Endothelial cell of umbilical vein (primary cell): ENCODE measurements at regions not wholly inside any gene's neighbourhood (a gene's known extent, or its start where the extent isn't known, plus 50 kb on each side); places are given as distances from the start of the nearest gene placed in this dataset.

Experiments used
- CTCF ChIP-seq, 2 donors: IDR thresholded peaks; 1 replicate in 1 of 2; 2 replicates in 1 of 2; pipeline ENCODE4 v1.5.1; 2011; ENCODE audit warnings: low read length in 2 of 2, mild to moderate bottlenecking in 2 of 2, moderate library complexity in 2 of 2, control low read depth in 1 of 2, inconsistent platforms in 1 of 2, low read depth in 1 of 2; ENCODE audit not compliant: insufficient read depth in 1 of 2; ENCODE audit errors: extremely low read depth in 1 of 2
- EZH2 ChIP-seq: IDR thresholded peaks from 2 replicates; pipeline ENCODE4 v1.6.1; 2012; ENCODE audit warnings: borderline replicate concordance, low read depth, mild to moderate bottlenecking, moderate library complexity, low read length, inconsistent platforms; ENCODE audit not compliant: severe bottlenecking
- POLR2A ChIP-seq: IDR thresholded peaks from 2 replicates; pipeline ENCODE4 v1.6.1; 2012; ENCODE audit warnings: low read depth, mild to moderate bottlenecking, control low read depth, low read length
- POLR2AphosphoS5 ChIP-seq: IDR thresholded peaks from 2 replicates; pipeline ENCODE4 v1.6.1; 2012; ENCODE audit warnings: low read depth, mild to moderate bottlenecking, control low read depth, low read length, moderate library complexity; ENCODE audit not compliant: insufficient read depth

DNA sequence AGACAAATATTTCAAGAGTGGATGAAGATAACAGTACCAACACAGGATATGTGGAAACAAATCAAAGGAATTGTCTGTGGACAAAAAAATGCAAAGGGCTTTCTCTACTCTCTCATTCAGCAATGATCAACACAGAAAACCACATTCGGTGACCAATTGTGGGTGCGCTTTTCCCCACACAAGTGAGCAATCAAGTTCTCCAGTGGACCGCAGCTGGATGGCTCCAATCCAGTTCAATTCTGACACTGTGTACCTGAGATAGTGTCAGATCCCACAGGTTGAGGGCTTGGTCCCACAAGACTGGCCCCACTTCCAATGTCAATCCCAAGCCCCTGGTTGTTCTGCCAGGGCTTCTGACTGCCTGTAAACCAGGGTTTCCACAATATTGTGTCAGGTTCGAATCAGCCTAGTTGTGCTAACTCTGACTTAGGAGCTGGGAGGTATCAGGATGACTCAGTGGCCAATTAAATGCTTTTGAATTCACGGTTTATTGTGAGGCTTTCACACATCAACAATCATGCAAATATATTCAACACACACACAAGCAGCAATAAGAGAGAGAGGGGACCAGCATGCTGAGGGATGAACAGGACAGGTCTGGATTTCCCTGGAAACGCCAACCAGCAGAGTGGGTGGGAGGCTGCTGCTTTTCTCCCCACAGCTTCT is 87.0 kb upstream of the BTG3 start:
- no peak for TF ChIP-seq CTCF (IDR thresholded peaks at IDR 0.05; ENCODE audit: extremely low read depth in 1 of 2, insufficient read depth in 1 of 2, low read depth in 1 of 2, low read length in 2 of 2)
- no peak for TF ChIP-seq POLR2A
- TF ChIP-seq POLR2AphosphoS5 = no peak
- no peak for TF ChIP-seq EZH2
